SU-DHL-6 (cell line): ENCODE measurements at regions not wholly inside any gene's neighbourhood (a gene's known extent, or its start where the extent isn't known, plus 50 kb on each side); places are given as distances from the start of the nearest gene placed in this dataset.
"Not testable (repeated sequence)": the region's sequence is repeated elsewhere in the genome, so short reads cannot be mapped to it uniquely, and the experiment has no call there.

Source experiments
- H2AFZ ChIP-seq: fragments of 200-600 bp; sonication (generic); 2 replicates; pipeline ENCODE4 v1.6.1; 2014; ENCODE audit warnings: low read depth, mild to moderate bottlenecking, moderate library complexity, mixed read lengths, antibody characterized with exemption, low read length; ENCODE audit not compliant: severe bottlenecking
- H3F3A ChIP-seq: fragments of 200-600 bp; shearing (Covaris generic); 2 replicates; pipeline ENCODE4 v1.6.0; 2016; ENCODE audit warnings: antibody characterized with exemption, mild to moderate bottlenecking; ENCODE audit not compliant: insufficient read depth
- H3K27ac ChIP-seq: fragments of 200-600 bp; sonication (generic); 2 replicates; pipeline ENCODE4 v1.5.1; 2016; ENCODE audit warnings: low read depth, mild to moderate bottlenecking, low read length, moderate library complexity, mixed read lengths
- H3K27me3 ChIP-seq: fragments of 200-600 bp; sonication (generic), shearing (Covaris generic); 2 replicates; pipeline ENCODE4 v1.6.0; 2014; ENCODE audit warnings: mild to moderate bottlenecking, low read length
- H3K36me3 ChIP-seq: fragments of 200-600 bp; sonication (generic); 2 replicates; pipeline ENCODE4 v1.6.1; 2014; ENCODE audit warnings: mild to moderate bottlenecking, low read length, mixed read lengths
- H3K4me2 ChIP-seq: fragments of 300-600, 200-600 bp; shearing (Covaris generic), sonication (generic); 2 replicates; pipeline ENCODE4 v1.6.0; 2014; ENCODE audit warnings: low read length, low read depth, mild to moderate bottlenecking; ENCODE audit not compliant: poor library complexity, severe bottlenecking
- H3K4me3 ChIP-seq: fragments of 200-600 bp; sonication (generic); 2 replicates; pipeline ENCODE4 v1.5.1; 2014; ENCODE audit warnings: antibody characterized with exemption, low read length, mild to moderate bottlenecking, mixed read lengths; ENCODE audit not compliant: insufficient read depth, poor library complexity, severe bottlenecking
- H3K79me2 ChIP-seq: fragments of 200-600 bp; sonication (generic); 2 replicates; pipeline ENCODE4 v1.6.1; 2014; ENCODE audit warnings: mild to moderate bottlenecking, low read length, moderate library complexity; ENCODE audit not compliant: insufficient read depth
- H3K9ac ChIP-seq: fragments of 200-600 bp; sonication (generic); 2 replicates; pipeline ENCODE4 v1.7.0; 2014; ENCODE audit warnings: mild to moderate bottlenecking, low read length
- H3K9me2 ChIP-seq: fragments of 200-600 bp; sonication (generic); replicated peaks from 2 replicates; pipeline ENCODE4 v1.6.1; 2014; ENCODE audit warnings: low read length; ENCODE audit not compliant: insufficient read depth
- H3K9me3 ChIP-seq: fragments of 200-600 bp; sonication (generic); 2 replicates; pipeline ENCODE4 v1.6.1; 2014; ENCODE audit warnings: low read length, mixed read lengths; ENCODE audit not compliant: insufficient read depth
- H4K20me1 ChIP-seq: fragments of 200-600 bp; sonication (generic); 2 replicates; pipeline ENCODE4 v1.6.1; 2014; ENCODE audit warnings: low read depth, mild to moderate bottlenecking, antibody characterized with exemption, low read length, moderate library complexity, mixed read lengths
- CTCF ChIP-seq: fragments of 200-600 bp; sonication (generic); IDR thresholded peaks from one replicate; pipeline ENCODE4 v1.5.1; 2017; ENCODE audit warnings: antibody characterized with exemption, mild to moderate bottlenecking, low read length, moderate library complexity; ENCODE audit not compliant: insufficient read depth, poor library complexity, severe bottlenecking
- EZH2phosphoT487 ChIP-seq: fragments of 200-600 bp; sonication (generic), shearing (Covaris generic); conservative IDR thresholded peaks from 2 replicates; pipeline ENCODE4 v1.6.1; 2018; ENCODE audit warnings: mild to moderate bottlenecking, antibody characterized with exemption, low read length, moderate library complexity, mixed read lengths

GRCh38 chr3:193822492-193823212 lies 229.6 kb downstream of the OPA1 start:
- Histone ChIP-seq H4K20me1 (no peaks in the 10 kb centered on the region), H2AFZ (no peak overlapping the region), H3K9me2 (no peaks in the 10 kb centered on the region), H3K27ac (no peak overlapping the region), H3K4me3 (no peak overlapping the region), H3F3A (no peaks in the 10 kb centered on the region), H3K27me3 (no peaks in the 10 kb centered on the region), H3K79me2 (no peaks in the 10 kb centered on the region), H3K36me3 (no peaks in the 10 kb centered on the region), H3K4me2 (no peak overlapping the region), H3K9ac (no peak overlapping the region), H3K9me3 (no peaks in the 10 kb centered on the region)
- TF ChIP-seq EZH2phosphoT487 (no peak), CTCF (no peak)

- H2AFZ ChIP-seq, H3K27me3 ChIP-seq: not testable (repeated sequence)
Measured at GRCh38 chr3:193823213-193823605, 230.2 kb downstream of the OPA1 start.

GRCh38 chr3:193824365-193824764 lies 231.4 kb downstream of the OPA1 start:
- no peaks in the 10 kb centered on the region for H3K9me3 ChIP-seq
- H3F3A ChIP-seq: no peaks in the 10 kb centered on the region
- H3K27me3 ChIP-seq: no peaks in the 10 kb centered on the region
- no peaks in the 10 kb centered on the region for H3K9me2 ChIP-seq
- no peak overlapping the region for H3K4me2 ChIP-seq
- no peaks in the 10 kb centered on the region for H4K20me1 ChIP-seq
- no peak overlapping the region for H3K9ac ChIP-seq
- no peak overlapping the region for H3K27ac ChIP-seq
- no peak overlapping the region for H3K4me3 ChIP-seq
- no peaks in the 10 kb centered on the region for H3K36me3 ChIP-seq
- H3K79me2 ChIP-seq: no peaks in the 10 kb centered on the region
- no peak overlapping the region for H2AFZ ChIP-seq
- TF ChIP-seq EZH2phosphoT487 (no peak), CTCF (no peak)

More at GRCh38 chr3:193823213-193823605, 230.2 kb downstream of the OPA1 start:
- H3K4me3 ChIP-seq, H3K9me2 ChIP-seq, H3K9ac ChIP-seq, H3K79me2 ChIP-seq, H3K36me3 ChIP-seq, H3K4me2 ChIP-seq, H3K9me3 ChIP-seq, H3F3A ChIP-seq, H3K27ac ChIP-seq, H4K20me1 ChIP-seq: not testable (repeated sequence)

- no peaks in the 10 kb centered on the region for H3K9me2 ChIP-seq
- H3K4me3 ChIP-seq: no peak overlapping the region
- H3K36me3 ChIP-seq: no peaks in the 10 kb centered on the region
- H3K79me2 ChIP-seq: no peaks in the 10 kb centered on the region
- TF ChIP-seq EZH2phosphoT487 (no peak), CTCF (no peak)
- H3K9me3 ChIP-seq: no peaks in the 10 kb centered on the region
- no peak overlapping the region for H2AFZ ChIP-seq
- H3K27me3 ChIP-seq: no peaks in the 10 kb centered on the region
- no peak overlapping the region for H3K4me2 ChIP-seq
- H3K27ac ChIP-seq: no peak overlapping the region
- no peaks in the 10 kb centered on the region for H3F3A ChIP-seq
- H4K20me1 ChIP-seq: no peaks in the 10 kb centered on the region
- no peak overlapping the region for H3K9ac ChIP-seq
Measured at GRCh38 chr3:193825617-193826016, 232.6 kb downstream of the OPA1 start.
